Ovary (tissue), 7 donors: ENCODE measurements at regions not wholly inside any gene's neighbourhood (a gene's known extent, or its start where the extent isn't known, plus 50 kb on each side); places are given as distances from the start of the nearest gene placed in this dataset.

ENCODE experiments used
- DNase-seq, 5 donors: peaks; one replicate each; pipeline ENCODE4 v3.0.0-alpha.2; 2019 to 2020
- H3K27ac ChIP-seq, 2 donors: fragments of 200-600 bp; one replicate each; pipeline versions ENCODE4 v1.5.1 to v1.8.0; 2019 to 2022
- H3K27me3 ChIP-seq: fragments of 200-600 bp; one replicate; pipeline ENCODE4 v1.8.0; 2022
- H3K36me3 ChIP-seq: fragments of 200-600 bp; sonication (generic); one replicate; pipeline ENCODE4 v1.5.1; 2019
- H3K4me1 ChIP-seq: one replicate; pipeline ENCODE4 v1.8.1; 2013; ENCODE audit warnings: mild to moderate bottlenecking, moderate library complexity; ENCODE audit not compliant: insufficient read depth
- H3K4me3 ChIP-seq: fragments of 200-600 bp; sonication (generic); one replicate; pipeline ENCODE4 v1.5.1; 2017
- H3K9me3 ChIP-seq, 2 donors: fragments of 200-600 bp in 1 of 2; sonication (generic) in 1 of 2; one replicate each; pipeline versions ENCODE4 v1.5.1 to v1.8.1; 2013 to 2019; ENCODE audit warnings: mild to moderate bottlenecking in 1 of 2, moderate library complexity in 1 of 2
- CTCF ChIP-seq, 3 donors: fragments of 450-650 bp in 2 of 3; fragments of 200-600 bp in 1 of 3; IDR thresholded peaks; one replicate each; pipeline versions ENCODE4 v1.5.1 to v1.8.0; 2016 to 2022; ENCODE audit warnings: antibody characterized with exemption in 3 of 3, mild to moderate bottlenecking in 1 of 3
- EP300 ChIP-seq: sonication (generic); formaldehyde crosslinking; IDR thresholded peaks from one replicate; pipeline ENCODE4 v1.6.1; 2017; ENCODE audit warnings: antibody characterized with exemption
- POLR2A ChIP-seq: fragments of 450-650 bp; IDR thresholded peaks from one replicate; pipeline ENCODE4 v1.6.1; 2017; ENCODE audit warnings: antibody characterized with exemption, mild to moderate bottlenecking, moderate library complexity
- WGBS, 3 donors: extraction: QIAGEN DNeasy Blood & Tissue Kit in 1 of 3; methylation state at CpG; one replicate each; pipeline versions ENCODE4 v1.1.5 to v1.1.7; 2013 to 2017; 5-methylcytosine and 5-hydroxymethylcytosine counted together
- intact Hi-C, 4 donors: fragments of 100-400 bp; cut with DNase I; formaldehyde crosslinking; loops; one replicate each; pipeline versions ENCODE4 v1.11.0 to v1.15.1; 2022 to 2023
- donor health status: DM: no; HTN: no; CAD: no; lungs with moderate emphysema.
- donor health status: DM: no; HTN: no; CAD: no.
- donor health status: Bipolar disorder and iron deficiency.
- donor health status: DM: no; HTN: no; CAD: no.
- donor health status: DM: yes; HTN: yes; CAD: no.

GRCh38 chr5:56433039-56433617 lies 200.0 kb upstream of the ANKRD55 start:
- H3K9me3 ChIP-seq, result no peaks in the 10 kb centered on the region
- no peaks in the 10 kb centered on the region for H3K36me3 ChIP-seq
- intact Hi-C loops, result no loop called here
- TF ChIP-seq POLR2A, result no peak
- no peak for TF ChIP-seq EP300
- TF ChIP-seq CTCF (IDR thresholded peaks at IDR 0.05), result no peak
- no peak overlapping the region for H3K4me3 ChIP-seq
- 58 to 68% (median 64%) methylated on average over 2 of the region's 2 CpGs for WGBS, 3 donors
- DNase-seq, result no peak
- no peak overlapping the region for H3K27ac ChIP-seq
- H3K27me3 ChIP-seq, result no peaks in the 10 kb centered on the region
- H3K4me1 ChIP-seq, result no peaks in the 10 kb centered on the region

GRCh38 chr5:56432321-56432720 lies 199.2 kb upstream of the ANKRD55 start:
- intact Hi-C loops, result no loop called here
- TF ChIP-seq CTCF (IDR thresholded peaks at IDR 0.05) (no peak), POLR2A (no peak), EP300 (no peak)
- H3K4me1 ChIP-seq, result no peaks in the 10 kb centered on the region
- no peak for DNase-seq
- H3K36me3 ChIP-seq, result no peaks in the 10 kb centered on the region
- H3K27me3 ChIP-seq, result no peaks in the 10 kb centered on the region
- H3K9me3 ChIP-seq, result no peaks in the 10 kb centered on the region
- no peak overlapping the region for H3K27ac ChIP-seq
- no peak overlapping the region for H3K4me3 ChIP-seq

- intact Hi-C loops, result no loop called here
- Histone ChIP-seq H3K27ac (no peak overlapping the region), H3K9me3 (no peaks in the 10 kb centered on the region), H3K4me1 (no peaks in the 10 kb centered on the region), H3K4me3 (no peak overlapping the region), H3K36me3 (no peaks in the 10 kb centered on the region), H3K27me3 (no peaks in the 10 kb centered on the region)
- no peak for DNase-seq
- TF ChIP-seq CTCF (IDR thresholded peaks at IDR 0.05) (no peak), POLR2A (no peak), EP300 (no peak)
- WGBS, 3 donors, result 22 to 35% (median 24%) methylated on average over 1 of the region's 1 CpG
Measured at GRCh38 chr5:56430422-56430821, 197.3 kb upstream of the ANKRD55 start.

GRCh38 chr5:56429110-56429561 lies 196.0 kb upstream of the ANKRD55 start:
- Histone ChIP-seq H3K27ac (no peak overlapping the region), H3K36me3 (no peaks in the 10 kb centered on the region), H3K9me3 (no peaks in the 10 kb centered on the region), H3K27me3 (no peaks in the 10 kb centered on the region), H3K4me3 (no peak overlapping the region), H3K4me1 (no peaks in the 10 kb centered on the region)
- 79 to 90% (median 85%) methylated on average over 6 of the region's 6 CpGs for WGBS, 3 donors
- intact Hi-C loops, result no loop called here
- TF ChIP-seq POLR2A (no peak), CTCF (IDR thresholded peaks at IDR 0.05) (no peak), EP300 (no peak)
- DNase-seq, result no peak
